ENCODE measurements at regions not wholly inside any gene's neighbourhood (a gene's known extent, or its start where the extent isn't known, plus 50 kb on each side); places are given as distances from the start of the nearest gene placed in this dataset.

- ChIA-PET POLR2A (no interaction called here), CTCF (no interaction called here)
- no peak for TF ChIP-seq CTCF (IDR thresholded peaks at IDR 0.05; ENCODE audit: insufficient read depth, low read length, missing control alignments)
- no peak overlapping the region for H3K4me3 ChIP-seq (ENCODE audit: low read depth, low read length)
- no peak for DNase-seq (ENCODE audit: low read depth, low spot score)
These were observed 573.0 kb upstream of the AUTS2 start for GRCh38 chr7:69025249-69025648.

- no peak overlapping the region for H3K4me3 ChIP-seq (ENCODE audit: low read depth, low read length)
- TF ChIP-seq CTCF (IDR thresholded peaks at IDR 0.05; ENCODE audit: insufficient read depth, low read length, missing control alignments) = no peak
- no peak for DNase-seq (ENCODE audit: low read depth, low spot score)
- ChIA-PET CTCF (no interaction called here), POLR2A (no interaction called here)
These were observed 565.4 kb upstream of the AUTS2 start for GRCh38 chr7:69032848-69033247.

- no peak for TF ChIP-seq CTCF (IDR thresholded peaks at IDR 0.05; ENCODE audit: insufficient read depth, low read length, missing control alignments)
- ChIA-PET CTCF (interaction anchor here (1.0 kb wide), 1 partner anchor 15 kb away, joined by 4 read pairs; no protein-coding TSS in a partner anchor), POLR2A (no interaction called here)
- no peak overlapping the region for H3K4me3 ChIP-seq (ENCODE audit: low read depth, low read length)
- DNase-seq (ENCODE audit: low read depth, low spot score) = no peak
These were observed 562.4 kb upstream of the AUTS2 start for GRCh38 chr7:69035826-69036225.

GRCh38 chr7:69036301-69036700 lies 562.0 kb upstream of the AUTS2 start:
- no peak for DNase-seq (ENCODE audit: low read depth, low spot score)
- no peak overlapping the region for H3K4me3 ChIP-seq (ENCODE audit: low read depth, low read length)
- ChIA-PET POLR2A (no interaction called here), CTCF (interaction anchor here (0.7 to 1.0 kb wide), 2 partner anchors 8 to 14 kb away, joined by 3 to 4 read pairs; no protein-coding TSS in a partner anchor)
- no peak for TF ChIP-seq CTCF (IDR thresholded peaks at IDR 0.05; ENCODE audit: insufficient read depth, low read length, missing control alignments)

- ChIA-PET POLR2A (no interaction called here), CTCF (no interaction called here)
- TF ChIP-seq CTCF (IDR thresholded peaks at IDR 0.05; ENCODE audit: insufficient read depth, low read length, missing control alignments) = no peak
- DNase-seq (ENCODE audit: low read depth, low spot score) = no peak
- H3K4me3 ChIP-seq (ENCODE audit: low read depth, low read length) = no peak overlapping the region
These were observed 559.4 kb upstream of the AUTS2 start for GRCh38 chr7:69038915-69039314.

- no peak for DNase-seq (ENCODE audit: low read depth, low spot score)
- ChIA-PET POLR2A (no interaction called here), CTCF (no interaction called here)
- TF ChIP-seq CTCF (IDR thresholded peaks at IDR 0.05; ENCODE audit: insufficient read depth, low read length, missing control alignments) = no peak
- H3K4me3 ChIP-seq (ENCODE audit: low read depth, low read length) = no peak overlapping the region
These were observed 556.1 kb upstream of the AUTS2 start for GRCh38 chr7:69042138-69042537.
